HG03439 (cell line): ENCODE measurements at regions not wholly inside any gene's neighbourhood (a gene's known extent, or its start where the extent isn't known, plus 50 kb on each side); places are given as distances from the start of the nearest gene placed in this dataset.

Source experiments
- ATAC-seq: cut with Tn5 transposase; IDR thresholded peaks from one replicate; pipeline ENCODE4 v1.9.1; 2021; ENCODE audit warnings: mild to moderate bottlenecking, moderate library complexity; ENCODE audit not compliant: unreplicated experiment

DNA sequence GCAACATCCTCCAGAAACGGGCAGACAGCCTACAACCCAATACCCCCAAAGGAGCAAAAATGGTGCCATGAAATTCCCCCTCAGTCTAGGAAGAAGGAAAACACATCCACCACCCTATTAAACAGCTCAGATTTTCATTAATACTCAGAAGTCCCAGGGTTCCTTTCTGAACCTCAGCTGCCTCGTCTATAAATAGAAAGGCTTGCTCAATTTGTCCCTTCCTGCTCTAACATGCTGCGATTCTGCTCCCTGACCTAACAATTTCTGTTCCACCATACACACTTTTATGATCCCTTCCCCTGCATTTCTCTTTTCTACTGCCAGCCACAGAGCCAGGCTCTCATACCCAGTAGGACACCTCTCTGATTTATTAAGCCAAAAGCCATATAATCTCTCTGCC is 68.1 kb downstream of the MTERF1 start:
- no peak for ATAC-seq

- no peak for ATAC-seq
Measured at GRCh38 chr7:91814189-91814588, 66.3 kb downstream of the MTERF1 start.
